Fibroblast of upper back skin (primary cell): ENCODE measurements at regions not wholly inside any gene's neighbourhood (a gene's known extent, or its start where the extent isn't known, plus 50 kb on each side); places are given as distances from the start of the nearest gene placed in this dataset.
"Not testable (repeated sequence)": the region's sequence is repeated elsewhere in the genome, so short reads cannot be mapped to it uniquely, and the experiment has no call there.

ENCODE experiments used
- DNase-seq: peaks from one replicate; pipeline ENCODE4 v3.0.0-alpha.2; 2013

DNA sequence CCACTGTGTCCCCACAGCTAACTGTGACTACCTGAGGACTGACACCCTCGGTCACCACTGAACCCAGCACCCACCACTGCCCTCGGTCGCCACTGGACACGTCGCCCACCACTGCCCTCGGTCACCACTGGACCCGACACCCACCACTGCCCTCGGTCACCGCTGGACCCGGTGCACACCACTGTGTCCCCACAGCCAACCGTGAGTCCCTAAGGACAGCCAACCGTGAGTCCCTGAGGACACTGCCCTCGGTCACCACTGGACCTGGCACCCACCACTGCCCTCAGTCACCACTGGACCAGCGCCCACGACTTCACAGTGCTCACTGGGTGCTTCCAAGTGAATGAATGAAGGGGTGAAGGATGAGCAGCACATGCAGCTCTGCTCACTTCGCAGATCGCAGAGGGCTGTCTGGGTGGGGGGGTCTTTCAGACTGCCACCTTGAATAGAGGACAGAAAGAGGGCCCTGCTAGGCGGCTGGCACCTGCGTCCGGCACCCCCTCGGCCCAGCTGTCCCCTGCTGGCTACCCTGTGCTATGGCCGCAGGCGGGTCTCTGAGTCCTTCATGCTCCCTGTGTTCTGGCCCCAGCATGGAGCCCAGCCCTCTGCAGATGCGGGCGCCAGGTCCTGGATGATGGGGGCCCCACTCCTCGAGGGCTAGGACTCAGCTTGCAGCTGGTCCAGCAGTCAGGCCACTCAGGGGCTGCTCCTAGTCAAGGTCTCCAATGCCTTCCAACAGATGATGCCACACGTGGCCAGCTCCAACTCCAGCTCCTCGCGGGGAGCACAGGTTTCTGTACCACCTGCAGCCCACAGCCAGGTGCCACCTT lies 51.4 kb upstream of the GPC1 start:
- DNase-seq, result no peak

DNA sequence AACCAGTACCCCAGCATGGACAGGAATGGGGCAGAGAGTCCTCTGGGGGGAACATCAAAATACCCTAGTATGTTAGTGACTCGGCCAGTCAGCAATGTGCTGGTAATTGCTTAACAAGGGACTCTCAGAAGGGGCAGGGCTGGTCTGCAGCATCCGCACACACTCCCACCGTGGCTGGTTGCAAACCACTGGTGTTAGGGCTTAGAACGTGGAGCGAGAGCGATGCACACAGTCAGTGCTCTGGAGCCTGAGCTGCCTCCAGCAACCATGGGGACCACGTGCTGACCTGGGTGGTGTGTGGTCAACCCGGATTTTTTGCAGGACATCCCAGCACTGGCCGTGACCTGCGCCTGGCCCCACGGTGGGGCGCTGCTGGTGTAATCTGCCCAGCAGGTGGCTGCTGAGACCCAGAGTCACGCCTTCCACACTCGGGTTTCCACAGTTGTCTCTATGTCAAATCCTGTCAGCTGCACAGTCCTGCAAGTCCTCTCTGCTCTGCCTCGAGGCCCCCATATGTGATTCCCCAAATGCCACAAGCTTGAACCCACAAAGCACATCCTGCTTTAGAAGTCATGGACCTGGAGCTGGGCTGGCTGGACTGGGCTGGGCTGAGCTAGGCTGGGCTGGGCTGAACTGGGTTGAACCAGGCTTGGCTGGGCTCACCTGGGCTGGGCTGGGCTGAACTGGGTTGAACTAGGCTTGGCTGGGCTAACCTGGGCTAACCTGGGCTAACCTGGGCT lies 50.6 kb upstream of the GPC1 start:
- DNase-seq, result no peak

DNA sequence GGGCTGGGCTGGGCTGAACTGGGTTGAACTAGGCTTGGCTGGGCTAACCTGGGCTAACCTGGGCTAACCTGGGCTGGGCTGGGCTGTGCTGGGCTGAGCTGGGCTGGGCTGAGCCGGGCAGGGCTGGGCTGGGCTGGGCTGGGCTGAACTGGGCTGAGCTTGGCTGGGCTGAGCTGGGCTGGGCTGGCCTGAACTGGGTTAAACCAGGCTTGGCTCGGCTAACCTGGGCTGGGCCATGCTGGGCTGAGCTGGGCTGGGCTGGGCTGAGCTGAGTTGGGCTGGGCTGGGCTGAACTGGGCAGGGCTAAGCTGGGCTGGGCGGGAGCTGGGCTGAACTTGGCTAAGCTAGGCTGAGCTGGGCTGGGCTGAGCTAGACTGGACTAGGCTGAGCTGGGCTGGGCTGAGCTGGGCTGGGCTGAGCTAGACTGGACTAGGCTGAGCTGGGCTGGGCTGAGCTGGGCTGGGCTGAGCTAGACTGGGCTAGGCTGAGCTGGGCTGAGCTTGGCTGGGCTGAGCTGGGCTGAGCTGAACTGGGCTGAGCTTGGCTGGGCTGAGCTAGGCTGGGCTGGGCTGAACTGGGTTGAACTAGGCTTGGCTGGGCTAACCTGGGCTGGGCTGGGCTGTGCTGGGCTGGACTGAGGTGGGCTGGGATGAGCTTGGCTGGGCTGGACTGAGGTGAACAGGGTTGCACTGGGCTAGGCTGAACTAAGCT lies 49.9 kb upstream of the GPC1 start:
- not testable (repeated sequence) for DNase-seq
